Mammary epithelial cell (primary cell): ENCODE measurements at regions not wholly inside any gene's neighbourhood (a gene's known extent, or its start where the extent isn't known, plus 50 kb on each side); places are given as distances from the start of the nearest gene placed in this dataset.

Experiments
- CTCF ChIP-seq, 2 donors: IDR thresholded peaks in 1 of 2; conservative IDR thresholded peaks in 1 of 2; 2 replicates each; pipeline ENCODE4 v1.5.1; 2011 to 2012; ENCODE audit warnings: inconsistent platforms in 2 of 2, low read length in 2 of 2, mild to moderate bottlenecking in 2 of 2, control low read depth in 1 of 2, low read depth in 1 of 2; ENCODE audit not compliant: insufficient read depth in 1 of 2; ENCODE audit errors: extremely low read depth in 1 of 2
- EZH2 ChIP-seq: IDR thresholded peaks from 2 replicates; pipeline ENCODE4 v1.6.1; 2012; ENCODE audit warnings: low read length, inconsistent platforms, borderline replicate concordance

GRCh38 chr13:108549934-108550333, 79.5 kb upstream of the MYO16 start:
- TF ChIP-seq CTCF (conservative IDR thresholded peaks at IDR 0.05 in 1 of 2, IDR thresholded peaks at IDR 0.05 in 1 of 2; ENCODE audit: extremely low read depth in 1 of 2, insufficient read depth in 1 of 2, low read depth in 1 of 2, low read length in 2 of 2) (no peak), EZH2 (no peak)
